Fibroblast of mammary gland (primary cell): ENCODE measurements at regions not wholly inside any gene's neighbourhood (a gene's known extent, or its start where the extent isn't known, plus 50 kb on each side); places are given as distances from the start of the nearest gene placed in this dataset.
A peak's percentile ranks its signal among the peaks of the same experiment; 100 is the strongest.

Experiments used
- DNase-seq: peaks from one replicate; pipeline ENCODE4 v3.0.0-alpha.2; 2010; ENCODE audit warnings: low read depth
- H3K4me3 ChIP-seq: 2 replicates; pipeline ENCODE4 v1.5.1; 2011; ENCODE audit warnings: low read depth, mild to moderate bottlenecking, low read length, moderate library complexity; ENCODE audit not compliant: control insufficient read depth
- TF ChIP-seq, protein P1 (sequence below): conservative IDR thresholded peaks from 2 replicates; pipeline ENCODE4 v1.5.1; 2011; ENCODE audit warnings: low read depth, low read length, inconsistent platforms; ENCODE audit not compliant: control insufficient read depth, insufficient read depth

DNA sequence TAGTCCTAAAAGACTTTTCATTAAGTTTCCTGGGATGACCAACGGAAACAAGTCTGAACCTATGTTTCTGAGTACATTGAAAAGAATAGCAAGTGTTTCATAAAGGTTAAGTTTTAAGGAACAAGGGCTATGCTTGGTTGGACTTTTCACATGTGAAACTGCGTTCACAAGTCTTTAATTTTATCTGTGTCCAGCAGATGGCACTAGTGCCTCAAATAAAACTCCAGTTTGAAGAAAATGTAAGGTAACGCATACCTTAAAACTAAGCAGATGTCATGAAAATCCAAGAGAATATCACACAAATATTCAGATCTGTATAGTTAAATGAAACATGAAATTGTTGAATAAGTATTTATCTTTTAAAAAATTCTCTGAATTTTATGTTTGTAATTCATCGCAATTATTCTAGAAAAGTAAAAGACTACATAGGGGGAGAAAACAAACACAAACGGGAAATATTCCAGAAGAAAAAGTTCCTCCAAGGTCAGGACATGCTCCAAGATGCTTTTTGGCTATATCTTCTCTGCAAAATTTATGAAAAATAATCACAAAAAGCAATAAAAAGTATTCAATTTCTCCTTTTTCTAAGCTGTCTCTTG is 89.6 kb upstream of the MAD2L1 start:
- no peak overlapping the region for H3K4me3 ChIP-seq
- TF ChIP-seq, protein P1, sequence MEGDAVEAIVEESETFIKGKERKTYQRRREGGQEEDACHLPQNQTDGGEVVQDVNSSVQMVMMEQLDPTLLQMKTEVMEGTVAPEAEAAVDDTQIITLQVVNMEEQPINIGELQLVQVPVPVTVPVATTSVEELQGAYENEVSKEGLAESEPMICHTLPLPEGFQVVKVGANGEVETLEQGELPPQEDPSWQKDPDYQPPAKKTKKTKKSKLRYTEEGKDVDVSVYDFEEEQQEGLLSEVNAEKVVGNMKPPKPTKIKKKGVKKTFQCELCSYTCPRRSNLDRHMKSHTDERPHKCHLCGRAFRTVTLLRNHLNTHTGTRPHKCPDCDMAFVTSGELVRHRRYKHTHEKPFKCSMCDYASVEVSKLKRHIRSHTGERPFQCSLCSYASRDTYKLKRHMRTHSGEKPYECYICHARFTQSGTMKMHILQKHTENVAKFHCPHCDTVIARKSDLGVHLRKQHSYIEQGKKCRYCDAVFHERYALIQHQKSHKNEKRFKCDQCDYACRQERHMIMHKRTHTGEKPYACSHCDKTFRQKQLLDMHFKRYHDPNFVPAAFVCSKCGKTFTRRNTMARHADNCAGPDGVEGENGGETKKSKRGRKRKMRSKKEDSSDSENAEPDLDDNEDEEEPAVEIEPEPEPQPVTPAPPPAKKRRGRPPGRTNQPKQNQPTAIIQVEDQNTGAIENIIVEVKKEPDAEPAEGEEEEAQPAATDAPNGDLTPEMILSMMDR, result peak; percentile 56
- DNase-seq, result peak; percentile 81

DNA sequence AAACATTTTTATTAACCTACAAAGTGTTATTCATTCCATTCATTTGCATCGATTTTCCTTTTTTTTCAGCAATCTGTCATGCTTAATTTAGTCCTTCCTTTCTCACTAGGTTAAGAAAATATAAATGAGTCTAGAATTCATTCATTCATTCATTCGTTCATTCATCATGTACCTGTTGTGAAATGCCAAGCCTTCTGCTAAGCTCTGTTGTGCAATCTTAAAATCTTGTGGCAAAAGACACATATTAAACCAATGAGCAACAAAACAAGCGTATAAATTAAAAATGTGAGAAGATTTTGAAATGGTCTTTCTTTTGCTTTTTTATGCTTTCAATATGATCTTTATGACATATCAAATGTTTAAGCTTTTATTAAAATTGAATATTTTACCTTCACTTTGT is 88.6 kb upstream of the MAD2L1 start:
- DNase-seq, result peak; percentile 38
- TF ChIP-seq, protein P1, result no peak
- no peak overlapping the region for H3K4me3 ChIP-seq

GRCh38 chr4:120144634-120145033 is 78.0 kb upstream of the MAD2L1 start:
- DNase-seq, result no peak

DNA sequence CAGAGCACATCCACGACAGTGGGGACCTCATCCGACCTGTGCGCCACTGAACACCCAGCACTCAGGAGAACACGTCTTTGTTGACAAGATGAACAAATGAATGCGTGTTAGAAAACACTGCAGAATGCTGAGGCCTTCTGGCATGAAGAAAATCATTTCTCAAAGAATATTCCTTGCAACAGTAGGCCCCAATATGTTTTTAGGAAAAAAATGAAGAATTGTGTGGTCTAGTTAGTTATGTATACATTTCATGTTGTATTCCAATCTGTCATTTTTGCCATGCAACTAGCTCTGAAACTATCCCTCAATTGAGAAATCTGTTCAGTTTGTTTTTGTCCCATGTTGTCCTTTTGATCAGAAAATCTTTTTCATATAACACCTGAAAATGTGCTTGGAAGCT is 77.4 kb upstream of the MAD2L1 start:
- TF ChIP-seq, protein P1, result no peak
- no peak for DNase-seq
- no peak overlapping the region for H3K4me3 ChIP-seq

More at GRCh38 chr4:120144634-120145033, 78.0 kb upstream of the MAD2L1 start:
- H3K4me3 ChIP-seq, result no peak overlapping the region
- TF ChIP-seq, protein P1, result no peak

DNA sequence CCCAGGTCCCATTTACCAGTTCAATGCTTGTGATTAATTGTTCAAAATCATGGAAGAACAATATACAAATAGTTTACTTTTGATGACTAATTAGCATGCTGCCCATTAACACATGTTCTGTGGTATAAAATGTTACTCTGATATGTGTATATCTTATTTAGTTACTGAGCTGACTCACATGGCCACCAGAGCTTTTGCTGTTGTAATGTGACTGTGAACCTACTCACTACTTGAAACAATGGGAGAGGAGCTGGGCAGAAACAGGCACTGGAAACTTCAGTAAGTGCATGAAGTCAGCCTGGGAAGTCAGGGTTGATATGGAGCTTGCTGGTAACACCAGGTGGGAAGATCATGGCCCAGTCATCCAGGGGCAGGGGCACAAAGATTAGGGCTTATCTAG is 72.7 kb upstream of the MAD2L1 start:
- no peak overlapping the region for H3K4me3 ChIP-seq
- peak; percentile 38 for DNase-seq
- TF ChIP-seq, protein P1, result no peak

- TF ChIP-seq, protein P1, result no peak
- no peak overlapping the region for H3K4me3 ChIP-seq
- peak; percentile 20 for DNase-seq
These were observed 66.3 kb upstream of the MAD2L1 start for GRCh38 chr4:120132935-120133334.

DNA sequence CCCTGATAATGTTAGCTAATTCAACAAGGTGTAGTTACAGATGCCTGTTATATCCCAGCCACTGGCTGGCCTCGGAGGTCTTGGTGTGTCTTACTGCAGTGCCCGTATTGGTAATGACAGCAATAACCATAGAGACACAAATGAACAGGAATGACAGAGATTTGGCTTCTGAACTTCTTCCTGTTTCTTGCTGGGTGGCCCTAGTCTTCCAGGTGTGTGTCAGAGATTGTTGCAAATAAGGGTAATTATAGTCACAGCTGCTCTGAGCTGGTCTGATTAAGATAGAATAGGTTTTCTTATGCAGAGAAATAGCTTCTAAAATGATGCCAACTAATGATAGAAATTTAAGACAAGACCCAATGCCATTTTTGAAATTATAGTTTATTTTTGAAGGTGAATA is 64.1 kb upstream of the MAD2L1 start:
- TF ChIP-seq, protein P1, result no peak
- no peak overlapping the region for H3K4me3 ChIP-seq
- DNase-seq, result no peak
